ENCODE measurements at regions not wholly inside any gene's neighbourhood (a gene's known extent, or its start where the extent isn't known, plus 50 kb on each side); places are given as distances from the start of the nearest gene placed in this dataset.
"Not testable (repeated sequence)": the region's sequence is repeated elsewhere in the genome, so short reads cannot be mapped to it uniquely, and the experiment has no call there.

DNA sequence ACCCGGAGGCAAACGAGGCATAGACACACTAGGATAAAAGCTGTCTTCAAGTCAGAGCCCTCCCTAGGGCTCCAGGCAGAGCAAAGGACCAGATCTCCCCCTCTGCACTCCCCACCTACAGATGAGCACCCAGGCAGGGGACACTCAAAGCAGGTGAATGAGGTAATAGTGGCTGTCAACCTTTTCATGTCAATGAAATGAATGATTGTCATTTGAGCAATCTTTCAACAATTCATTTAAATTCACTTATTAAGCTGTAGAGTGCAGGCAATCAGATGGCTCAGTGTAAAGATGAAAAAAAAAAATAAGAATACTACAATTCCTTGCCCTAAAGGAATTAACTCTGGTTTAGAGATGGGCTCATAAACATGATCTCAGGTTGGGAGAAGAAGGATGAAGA is 427.8 kb upstream of the ISX start:
- DNase-seq (ENCODE audit: extremely low spot score) = no peak
- no peaks in the 10 kb centered on the region for H3K4me1 ChIP-seq
- peaks cover 0 to 9% (median 0%) of the 10 kb centered on the region in 4 donors for H3K27me3 ChIP-seq
- H3K9me3 ChIP-seq = no peaks in the 10 kb centered on the region
- no peaks in the 10 kb centered on the region for H3K36me3 ChIP-seq
- no peak overlapping the region for H3K27ac ChIP-seq (replicated peaks in 1 of 4)
- no peak overlapping the region for H3K4me3 ChIP-seq
- intact Hi-C loops (cut with DNase I) = no loop called here
- 24% methylated on average over 2 of the region's 2 CpGs for WGBS
- TF ChIP-seq POLR2A (IDR thresholded peaks at IDR 0.05; ENCODE audit: low read depth) = no peak
- no peak for TF ChIP-seq EP300 (IDR thresholded peaks at IDR 0.05)
- TF ChIP-seq POLR2AphosphoS5 (IDR thresholded peaks at IDR 0.05) = no peak
- TF ChIP-seq, protein P1, sequence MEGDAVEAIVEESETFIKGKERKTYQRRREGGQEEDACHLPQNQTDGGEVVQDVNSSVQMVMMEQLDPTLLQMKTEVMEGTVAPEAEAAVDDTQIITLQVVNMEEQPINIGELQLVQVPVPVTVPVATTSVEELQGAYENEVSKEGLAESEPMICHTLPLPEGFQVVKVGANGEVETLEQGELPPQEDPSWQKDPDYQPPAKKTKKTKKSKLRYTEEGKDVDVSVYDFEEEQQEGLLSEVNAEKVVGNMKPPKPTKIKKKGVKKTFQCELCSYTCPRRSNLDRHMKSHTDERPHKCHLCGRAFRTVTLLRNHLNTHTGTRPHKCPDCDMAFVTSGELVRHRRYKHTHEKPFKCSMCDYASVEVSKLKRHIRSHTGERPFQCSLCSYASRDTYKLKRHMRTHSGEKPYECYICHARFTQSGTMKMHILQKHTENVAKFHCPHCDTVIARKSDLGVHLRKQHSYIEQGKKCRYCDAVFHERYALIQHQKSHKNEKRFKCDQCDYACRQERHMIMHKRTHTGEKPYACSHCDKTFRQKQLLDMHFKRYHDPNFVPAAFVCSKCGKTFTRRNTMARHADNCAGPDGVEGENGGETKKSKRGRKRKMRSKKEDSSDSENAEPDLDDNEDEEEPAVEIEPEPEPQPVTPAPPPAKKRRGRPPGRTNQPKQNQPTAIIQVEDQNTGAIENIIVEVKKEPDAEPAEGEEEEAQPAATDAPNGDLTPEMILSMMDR (IDR thresholded peaks at IDR 0.05) = no peak

DNA sequence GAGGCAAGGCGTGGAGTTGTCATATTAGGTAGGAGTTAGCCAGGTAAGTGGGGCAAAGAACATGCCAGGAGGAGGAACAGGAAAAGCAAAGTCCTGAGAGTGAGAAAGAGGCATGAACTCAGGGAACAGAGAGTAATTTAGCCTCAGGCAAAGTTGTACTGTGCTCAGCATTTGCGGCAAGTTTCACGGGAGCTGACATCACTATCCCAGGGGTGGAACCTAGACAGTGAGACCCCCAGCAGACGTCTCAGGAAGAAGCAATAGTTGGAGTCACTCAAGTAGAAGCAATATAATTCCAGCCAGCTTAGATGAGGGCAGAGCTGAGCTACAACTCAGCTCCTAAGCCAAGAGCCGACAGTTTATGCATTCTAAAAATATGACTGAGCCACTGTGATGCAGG is 426.0 kb upstream of the ISX start:
- H3K36me3 ChIP-seq = no peaks in the 10 kb centered on the region
- no peak for DNase-seq (ENCODE audit: extremely low spot score)
- no peak for TF ChIP-seq POLR2AphosphoS5 (IDR thresholded peaks at IDR 0.05)
- TF ChIP-seq POLR2A (IDR thresholded peaks at IDR 0.05; ENCODE audit: low read depth) = no peak
- TF ChIP-seq EP300 (IDR thresholded peaks at IDR 0.05) = no peak
- TF ChIP-seq, protein P1 (IDR thresholded peaks at IDR 0.05) = no peak
- no peaks in the 10 kb centered on the region for H3K9me3 ChIP-seq
- no peaks in the 10 kb centered on the region for H3K4me1 ChIP-seq
- H3K27me3 ChIP-seq = peaks cover 0 to 9% (median 0%) of the 10 kb centered on the region in 4 donors
- WGBS = 80% methylated on average over 5 of the region's 5 CpGs
- no peak overlapping the region for H3K27ac ChIP-seq (replicated peaks in 1 of 4)
- intact Hi-C loops (cut with DNase I) = no loop called here
- H3K4me3 ChIP-seq = no peak overlapping the region

DNA sequence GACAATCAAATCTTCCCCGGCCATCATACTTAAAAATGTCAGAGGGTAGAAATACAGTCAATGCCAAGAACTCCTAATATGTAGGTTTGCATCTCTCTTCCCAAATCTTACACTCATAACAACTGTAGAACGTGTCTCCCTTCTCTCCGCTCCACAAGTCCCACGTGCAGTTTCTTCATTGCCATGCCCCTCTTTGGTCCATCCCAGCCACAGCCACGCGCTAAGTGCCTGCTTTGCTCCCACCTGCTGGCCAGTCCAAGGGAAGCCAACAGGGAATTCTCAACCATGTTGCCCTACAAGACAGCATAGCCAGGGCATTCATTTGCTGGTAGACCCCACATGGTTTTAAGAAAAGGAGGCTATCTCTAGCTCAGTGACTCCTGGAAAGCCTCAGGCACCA is 420.6 kb upstream of the ISX start:
- no peak for DNase-seq (ENCODE audit: extremely low spot score)
- H3K4me3 ChIP-seq = no peak overlapping the region
- no peaks in the 10 kb centered on the region for H3K4me1 ChIP-seq
- H3K36me3 ChIP-seq = no peaks in the 10 kb centered on the region
- WGBS = 67% methylated on average over 6 of the region's 6 CpGs
- peaks cover 0 to 6% (median 0%) of the 10 kb centered on the region in 4 donors for H3K27me3 ChIP-seq
- no peaks in the 10 kb centered on the region for H3K9me3 ChIP-seq
- intact Hi-C loops (cut with DNase I) = no loop called here
- H3K27ac ChIP-seq (replicated peaks in 1 of 4) = no peak overlapping the region
- TF ChIP-seq, protein P1 (IDR thresholded peaks at IDR 0.05) = no peak

DNA sequence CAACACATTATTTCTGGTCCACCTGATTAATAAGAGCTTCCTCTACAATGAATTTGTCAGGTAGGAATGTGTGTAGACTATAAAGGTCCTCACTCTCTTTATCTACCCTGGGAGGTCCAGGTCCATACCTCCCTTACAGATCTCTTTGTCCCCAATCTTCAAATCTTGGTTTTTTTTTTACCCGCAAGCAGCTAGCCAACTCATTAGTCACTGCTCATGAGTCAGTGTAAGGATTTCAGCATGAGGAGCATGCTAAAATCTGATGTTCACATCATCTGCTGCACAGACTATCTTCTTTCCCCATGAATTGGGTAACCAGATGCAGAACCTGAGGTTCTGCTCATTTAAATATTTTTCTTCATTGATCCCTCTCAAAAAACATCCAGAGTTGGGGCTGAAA is 397.0 kb upstream of the ISX start:
- H3K36me3 ChIP-seq = no peaks in the 10 kb centered on the region
- intact Hi-C loops (cut with DNase I) = no loop called here

DNA sequence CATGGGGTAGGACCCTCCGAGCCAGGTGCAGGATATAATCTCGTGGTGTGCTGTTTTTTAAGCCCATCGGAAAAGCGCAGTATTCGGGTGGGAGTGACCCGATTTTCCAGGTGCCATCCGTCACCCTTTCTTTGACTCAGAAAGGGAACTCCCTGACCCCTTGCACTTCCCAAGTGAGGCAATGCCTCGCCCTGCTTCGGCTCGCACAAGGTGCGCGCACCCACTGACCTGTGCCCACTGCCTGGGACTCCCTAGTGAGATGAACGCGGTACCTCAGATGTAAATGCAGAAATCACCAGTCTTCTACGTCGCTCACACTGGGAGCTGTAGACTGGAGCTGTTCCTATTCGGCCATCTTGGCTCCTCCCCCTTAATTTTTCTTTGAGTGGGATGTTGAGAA is 382.9 kb upstream of the ISX start:
- H3K36me3 ChIP-seq; H3K27ac ChIP-seq (replicated peaks in 1 of 4); H3K9me3 ChIP-seq; H3K27me3 ChIP-seq; H3K4me3 ChIP-seq; H3K4me1 ChIP-seq; intact Hi-C loops (cut with DNase I): not testable (repeated sequence)
- 93% methylated on average over 17 of the region's 17 CpGs for WGBS
- peak; percentile 5 for DNase-seq (ENCODE audit: extremely low spot score)

More for the DNA sequence above, 397.0 kb upstream of the ISX start:
- no peaks in the 10 kb centered on the region for H3K9me3 ChIP-seq
- DNase-seq (ENCODE audit: extremely low spot score) = no peak
- H3K4me1 ChIP-seq = no peaks in the 10 kb centered on the region
- no peak overlapping the region for H3K4me3 ChIP-seq
- WGBS = 95% methylated on average over 1 of the region's 1 CpG
- no peak for TF ChIP-seq EP300 (IDR thresholded peaks at IDR 0.05)
- no peak for TF ChIP-seq POLR2AphosphoS5 (IDR thresholded peaks at IDR 0.05)
- no peak for TF ChIP-seq POLR2A (IDR thresholded peaks at IDR 0.05; ENCODE audit: low read depth)
- TF ChIP-seq, protein P1 (IDR thresholded peaks at IDR 0.05) = no peak
- no peaks in the 10 kb centered on the region for H3K27me3 ChIP-seq
- H3K27ac ChIP-seq (replicated peaks in 1 of 4) = no peak overlapping the region

DNA sequence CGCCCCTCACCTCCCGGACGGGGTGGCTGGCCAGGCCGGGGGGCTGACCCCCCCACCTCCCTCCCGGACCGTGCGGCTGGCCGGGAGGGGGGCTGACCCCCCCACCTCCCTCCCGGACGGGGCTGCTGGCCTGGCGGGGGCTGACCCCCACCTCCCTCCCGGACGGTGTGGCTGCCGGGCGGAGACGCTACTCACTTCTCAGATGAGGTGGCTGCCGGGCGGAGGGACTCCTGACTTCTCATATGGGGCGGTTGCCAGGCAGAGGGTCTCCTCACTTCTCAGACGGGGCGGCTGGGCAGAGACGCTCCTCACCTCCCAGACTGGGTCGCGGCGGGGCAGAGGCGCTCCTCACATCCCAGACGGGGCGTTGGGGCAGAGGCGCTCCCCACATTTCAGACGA is 381.7 kb upstream of the ISX start:
- H3K27ac ChIP-seq (replicated peaks in 1 of 4); H3K27me3 ChIP-seq; H3K4me3 ChIP-seq; H3K4me1 ChIP-seq; H3K9me3 ChIP-seq; intact Hi-C loops (cut with DNase I); H3K36me3 ChIP-seq; DNase-seq (ENCODE audit: extremely low spot score): not testable (repeated sequence)
- WGBS = 94% methylated on average over 3 of the region's 30 CpGs
